ENCODE measurements at regions not wholly inside any gene's neighbourhood (a gene's known extent, or its start where the extent isn't known, plus 50 kb on each side); places are given as distances from the start of the nearest gene placed in this dataset.

GRCh38 chrX:69077895-69078455 is 87.3 kb downstream of the PJA1 start:
- TF ChIP-seq CTCF (IDR thresholded peaks at IDR 0.05) = no peak
- TF ChIP-seq ZFX (IDR thresholded peaks at IDR 0.05; ENCODE audit: borderline replicate concordance) = no peak
